ENCODE measurements at regions not wholly inside any gene's neighbourhood (a gene's known extent, or its start where the extent isn't known, plus 50 kb on each side); places are given as distances from the start of the nearest gene placed in this dataset.

DNA sequence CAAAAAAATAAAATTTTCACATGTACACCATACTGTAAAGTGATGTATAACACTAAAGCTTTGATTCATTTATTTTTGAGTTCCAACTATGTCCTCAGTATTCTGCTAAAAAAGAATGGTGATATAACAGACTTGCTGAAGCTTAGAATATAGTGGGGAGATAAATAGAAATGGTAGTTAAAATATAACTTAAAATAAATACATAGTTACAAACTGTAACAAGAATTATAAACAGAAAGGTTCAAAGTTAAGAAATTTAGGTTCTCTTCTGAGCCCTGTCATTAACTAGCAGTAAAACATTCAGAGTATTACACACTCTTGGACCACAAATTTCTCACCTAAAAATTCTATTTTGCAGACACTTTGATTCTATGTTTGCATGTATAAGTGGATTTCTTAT is 392.1 kb downstream of the ANXA1 start:
- TF ChIP-seq, protein P1, sequence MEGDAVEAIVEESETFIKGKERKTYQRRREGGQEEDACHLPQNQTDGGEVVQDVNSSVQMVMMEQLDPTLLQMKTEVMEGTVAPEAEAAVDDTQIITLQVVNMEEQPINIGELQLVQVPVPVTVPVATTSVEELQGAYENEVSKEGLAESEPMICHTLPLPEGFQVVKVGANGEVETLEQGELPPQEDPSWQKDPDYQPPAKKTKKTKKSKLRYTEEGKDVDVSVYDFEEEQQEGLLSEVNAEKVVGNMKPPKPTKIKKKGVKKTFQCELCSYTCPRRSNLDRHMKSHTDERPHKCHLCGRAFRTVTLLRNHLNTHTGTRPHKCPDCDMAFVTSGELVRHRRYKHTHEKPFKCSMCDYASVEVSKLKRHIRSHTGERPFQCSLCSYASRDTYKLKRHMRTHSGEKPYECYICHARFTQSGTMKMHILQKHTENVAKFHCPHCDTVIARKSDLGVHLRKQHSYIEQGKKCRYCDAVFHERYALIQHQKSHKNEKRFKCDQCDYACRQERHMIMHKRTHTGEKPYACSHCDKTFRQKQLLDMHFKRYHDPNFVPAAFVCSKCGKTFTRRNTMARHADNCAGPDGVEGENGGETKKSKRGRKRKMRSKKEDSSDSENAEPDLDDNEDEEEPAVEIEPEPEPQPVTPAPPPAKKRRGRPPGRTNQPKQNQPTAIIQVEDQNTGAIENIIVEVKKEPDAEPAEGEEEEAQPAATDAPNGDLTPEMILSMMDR (IDR thresholded peaks at IDR 0.05), result no peak
- TF ChIP-seq POLR2A (IDR thresholded peaks at IDR 0.05), result no peak
- no peak for TF ChIP-seq EP300 (IDR thresholded peaks at IDR 0.05)

All from stomach (tissue), 4 donors.